ENCODE measurements at regions not wholly inside any gene's neighbourhood (a gene's known extent, or its start where the extent isn't known, plus 50 kb on each side); places are given as distances from the start of the nearest gene placed in this dataset.

- DNase-seq: no peak
These were observed 152.0 kb upstream of the PEX5L start for GRCh38 chr3:180188512-180189309.

GRCh38 chr3:180189310-180189648, 152.5 kb upstream of the PEX5L start:
- no peak for DNase-seq

DNA sequence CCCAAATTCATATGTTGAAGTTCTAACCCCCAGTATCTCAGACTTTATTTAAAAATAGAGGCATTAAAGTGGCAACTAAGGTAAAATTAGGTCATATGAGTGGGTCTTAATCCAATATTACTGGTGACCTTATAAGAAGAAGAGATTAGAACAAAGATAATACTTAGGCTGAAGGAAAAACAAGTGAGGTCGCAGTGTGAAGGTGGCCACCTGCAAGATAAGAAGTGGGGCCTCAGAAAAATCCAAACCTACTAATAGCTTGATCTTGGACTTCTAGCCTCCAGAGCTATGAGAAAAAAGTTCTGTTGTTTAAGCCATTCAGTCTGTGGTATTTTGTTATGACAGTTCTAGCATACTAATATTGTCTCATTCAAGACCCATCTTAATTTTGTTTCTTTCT, 159.9 kb upstream of the PEX5L start:
- DNase-seq: no peak

GRCh38 chr3:180199417-180199995, 162.8 kb upstream of the PEX5L start:
- no peak for DNase-seq

DNA sequence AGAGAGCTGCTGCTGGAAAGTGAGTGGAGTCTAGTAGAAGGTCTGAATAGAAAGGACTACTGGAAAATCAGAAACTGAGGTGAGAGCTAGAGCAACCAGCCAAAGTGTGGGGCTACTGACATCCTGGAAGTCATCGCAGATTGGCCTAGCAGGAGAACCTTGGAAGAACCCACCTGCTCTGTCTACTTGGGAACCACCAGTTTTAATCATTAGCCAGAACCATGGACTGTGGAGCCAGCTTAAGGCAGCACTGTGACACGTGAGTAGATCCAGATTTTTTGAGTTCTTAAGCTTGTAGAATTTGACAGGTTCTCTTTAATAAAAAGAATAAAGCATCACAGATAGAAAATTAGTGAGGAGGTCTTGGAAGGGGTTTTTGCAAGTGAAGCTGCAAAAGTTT, 179.1 kb upstream of the PEX5L start:
- DNase-seq: no peak

GRCh38 chr3:180223268-180223667, 186.5 kb upstream of the PEX5L start:
- no peak for DNase-seq

GRCh38 chr3:180229113-180229512, 192.4 kb upstream of the PEX5L start:
- no peak for DNase-seq

- no peak for DNase-seq
These were observed 203.2 kb upstream of the PEX5L start for GRCh38 chr3:180239939-180240338.

DNA sequence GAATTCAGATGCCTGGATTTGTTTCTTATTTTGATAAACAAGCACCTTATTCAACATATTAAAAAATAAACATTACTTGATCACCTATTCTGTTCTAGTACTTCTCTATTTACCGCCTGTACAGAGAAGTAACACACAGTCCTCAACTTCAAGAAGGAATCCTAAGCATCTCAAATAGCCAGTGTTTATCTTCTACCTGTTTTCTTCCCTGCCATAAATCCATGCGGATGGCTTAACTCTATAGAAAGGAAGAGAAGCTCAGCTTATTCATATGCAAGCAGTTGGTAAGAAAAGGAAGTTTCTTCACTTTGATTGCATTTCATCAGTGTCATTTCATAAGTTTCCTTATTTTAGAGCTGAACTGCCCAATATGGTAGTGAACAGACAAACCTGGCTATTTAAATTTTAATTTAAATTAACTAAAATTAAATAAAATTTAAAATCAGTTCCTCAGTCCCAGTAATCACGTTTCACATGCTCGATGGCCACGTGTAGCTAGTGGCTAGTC, 210.0 kb upstream of the PEX5L start:
- peak; percentile 89 to 93 for DNase-seq

- no peak for DNase-seq
These were observed 213.4 kb upstream of the PEX5L start for GRCh38 chr3:180250172-180250571.

- no peak for DNase-seq
These were observed 215.9 kb upstream of the PEX5L start for GRCh38 chr3:180252683-180253082.

DNA sequence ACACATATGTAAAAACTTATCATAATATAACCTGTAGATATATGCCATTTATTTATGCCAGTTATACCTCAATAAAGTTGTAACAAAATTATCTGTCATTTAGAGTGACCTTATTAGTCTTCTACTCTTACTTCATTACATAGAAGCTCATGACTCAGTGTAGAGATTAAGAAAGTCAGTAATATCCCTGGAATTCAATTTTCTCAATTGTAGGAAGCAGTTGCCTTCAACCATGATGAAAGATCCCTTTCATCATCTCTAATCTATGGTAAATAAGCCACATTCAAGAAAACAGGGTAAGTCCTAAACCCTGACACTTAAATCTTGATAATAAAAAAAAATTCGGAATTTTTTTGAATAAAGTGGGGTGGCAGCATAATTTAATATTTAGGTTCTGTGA, 216.5 kb upstream of the PEX5L start:
- no peak for DNase-seq

DNA sequence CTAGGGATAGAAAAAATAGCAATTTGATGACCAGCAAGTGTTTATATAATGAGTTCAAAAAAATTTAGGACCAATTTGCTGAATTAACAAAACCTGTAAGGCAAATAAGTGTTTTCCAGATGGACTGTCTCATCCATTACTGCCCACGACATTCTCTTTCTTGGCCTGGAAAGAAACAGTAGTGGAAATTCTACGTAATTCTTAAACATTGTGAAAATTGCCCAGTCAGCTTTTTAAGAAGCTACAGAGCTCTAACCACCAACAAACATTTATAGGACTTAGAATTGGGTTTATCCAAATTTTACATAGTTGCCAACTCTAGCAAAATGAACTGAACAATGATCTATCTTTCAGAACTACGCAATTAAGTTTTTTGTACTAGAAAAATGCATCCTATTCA, 227.7 kb upstream of the PEX5L start:
- DNase-seq: no peak

DNA sequence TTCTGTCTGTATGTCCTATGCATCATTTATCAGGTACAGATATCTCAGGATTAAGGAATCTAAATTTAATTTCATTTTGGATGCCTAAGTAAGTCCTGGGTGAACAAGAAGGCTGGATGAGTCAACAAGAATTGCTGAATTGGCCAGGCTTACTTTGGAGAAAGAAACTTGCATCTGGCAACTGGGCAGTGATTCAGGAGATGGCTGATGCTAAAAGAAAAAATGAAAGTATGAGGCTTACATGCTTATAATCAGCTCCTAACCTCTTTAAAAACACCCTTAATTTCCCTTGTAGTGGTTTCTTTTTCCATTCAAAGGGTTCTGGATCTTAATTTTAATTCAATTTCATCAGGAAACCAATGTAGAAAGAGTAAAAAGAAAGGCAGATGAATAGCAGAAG, 228.8 kb upstream of the PEX5L start:
- no peak for DNase-seq

GRCh38 chr3:180267202-180267843, 230.6 kb upstream of the PEX5L start:
- peak; percentile 74 to 82 for DNase-seq

GRCh38 chr3:180274536-180274935, 237.8 kb upstream of the PEX5L start:
- no peak for DNase-seq

- DNase-seq: no peak
These were observed 238.4 kb upstream of the PEX5L start for GRCh38 chr3:180275176-180275575.

DNA sequence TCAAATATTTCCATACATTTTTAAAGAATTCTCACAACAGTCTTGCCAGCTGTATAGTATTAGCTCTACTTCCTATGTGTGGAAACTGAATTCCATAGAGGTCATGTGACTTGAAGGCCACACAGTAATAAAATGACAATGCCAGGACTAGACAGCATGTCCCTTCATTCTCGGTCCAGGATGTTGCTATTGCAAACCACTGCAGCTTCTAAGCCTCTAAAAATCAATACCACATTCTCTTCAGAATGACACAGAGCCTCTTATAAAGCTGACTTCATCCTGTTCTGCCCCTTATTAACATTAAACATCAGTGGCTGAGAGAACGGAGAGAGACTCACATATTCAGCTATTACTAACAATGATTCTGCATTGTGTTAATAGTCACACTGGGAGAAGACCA, 240.3 kb upstream of the PEX5L start:
- DNase-seq: no peak

- DNase-seq: peak; percentile 35 to 42
These were observed 241.9 kb upstream of the PEX5L start for GRCh38 chr3:180278583-180279188.

- DNase-seq: no peak
These were observed 243.8 kb upstream of the PEX5L start for GRCh38 chr3:180280555-180280954.

GRCh38 chr3:180282386-180282785, 245.6 kb upstream of the PEX5L start:
- no peak for DNase-seq

GRCh38 chr3:180283251-180283650, 246.5 kb upstream of the PEX5L start:
- no peak for DNase-seq

DNA sequence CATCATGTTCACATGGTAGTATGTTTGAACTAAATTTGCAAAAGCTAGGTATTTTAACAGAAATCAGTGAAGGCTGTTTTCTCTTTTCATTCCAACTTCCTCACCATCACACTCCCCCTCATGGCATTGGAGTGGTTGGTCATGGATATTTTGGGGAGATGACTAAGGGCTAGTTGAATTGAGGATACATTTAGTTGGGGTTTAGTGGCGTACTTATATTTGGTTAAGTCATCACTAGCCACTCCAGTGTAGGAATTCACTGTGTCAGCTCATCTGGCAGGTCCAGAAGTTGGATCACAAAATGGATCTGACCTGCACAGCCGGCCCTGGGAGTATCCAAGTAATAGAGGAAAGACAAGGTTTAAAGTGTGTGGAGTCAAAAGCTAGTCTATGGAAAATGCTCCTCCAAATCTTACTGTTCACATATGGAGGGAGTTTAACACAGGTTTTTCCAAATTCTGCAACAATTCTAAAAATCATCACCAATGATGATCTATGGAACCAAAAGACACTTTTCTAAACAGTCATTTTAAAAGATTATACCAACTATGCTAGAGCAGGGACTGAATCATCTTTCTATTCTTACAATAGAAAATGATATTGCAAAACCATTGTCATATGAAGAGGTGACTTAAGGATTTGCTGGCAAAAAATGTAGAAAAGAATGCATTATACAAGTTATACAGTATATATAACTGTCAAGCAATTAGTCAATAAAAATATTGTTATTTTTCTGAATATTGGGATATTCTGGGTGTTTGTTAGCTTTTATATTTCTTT, 247.8 kb upstream of the PEX5L start:
- DNase-seq: no peak
